HepG2 (cell line): ENCODE measurements at regions not wholly inside any gene's neighbourhood (a gene's known extent, or its start where the extent isn't known, plus 50 kb on each side); places are given as distances from the start of the nearest gene placed in this dataset.

Experiments used
- ATAC-seq: fragments of 200-7000 bp; cut with Tn5 transposase; 3 replicates; pipeline ENCODE4 v1.9.1; 2020; ENCODE audit warnings: mild to moderate bottlenecking, moderate library complexity
- BruUV-seq: library from RNA; stranded (reverse); fragments of 400-500 nt; replicated peaks from 2 replicates; lab custom pipeline; 2021; lab: Mats Ljungman, UMichigan
- CTCF ChIA-PET: fragments of 300-600 bp; formaldehyde crosslinking; extraction: SDS; loops from one replicate; lab custom pipeline; 2021; ENCODE audit warnings: low total read pairs, inconsistent platforms, low intra/inter-chr PET ratio; lab: Yijun Ruan, JAX
- POLR2A ChIA-PET: fragments of 350-600 bp; sonication (Branson Sonifier 250); formaldehyde crosslinking; loops from one replicate; lab custom pipeline; 2020; ENCODE audit warnings: antibody characterized with exemption, inconsistent platforms; lab: Yijun Ruan, JAX
- DNase-seq: peaks from one replicate; pipeline ENCODE4 v3.0.0-alpha.2; 2015; ENCODE audit warnings: low spot score
- FAIRE-seq: peaks from 3 replicates; lab custom pipeline; 2011; peaks lifted over from hg19 to GRCh38; lab: Jason Lieb, UNC
- H2AFZ ChIP-seq: one replicate; pipeline ENCODE4 v1.6.1; 2011; ENCODE audit warnings: low read length, inconsistent platforms
- H3K27ac ChIP-seq: fragments of 300-600 bp; 3 replicates; pipeline ENCODE4 v1.8.0; 2011; ENCODE audit warnings: mixed run types, mild to moderate bottlenecking, mixed read lengths, low read length, inconsistent platforms; ENCODE audit not compliant: insufficient read depth; ENCODE audit errors: extremely low read length
- H3K27me3 ChIP-seq, 2 experiments: fragments of 200-600 bp in 1 of 2; 2 replicates in 1 of 2; 3 replicates in 1 of 2; pipeline versions ENCODE4 v1.6.0 to v1.8.0; 2011; ENCODE audit warnings: low read length in 2 of 2, mild to moderate bottlenecking in 2 of 2, moderate library complexity in 2 of 2, inconsistent platforms in 1 of 2; ENCODE audit not compliant: insufficient read depth in 2 of 2, control insufficient read depth in 1 of 2
- H3K36me3 ChIP-seq, 2 experiments: fragments of 200-600 bp in 1 of 2; replicated peaks in 1 of 2; 2 replicates in 1 of 2; 3 replicates in 1 of 2; pipeline versions ENCODE4 v1.5.1 to v1.8.0; 2011; ENCODE audit warnings: low read length in 2 of 2, inconsistent platforms in 1 of 2; ENCODE audit not compliant: insufficient read depth in 2 of 2, control insufficient read depth in 1 of 2
- H3K4me1 ChIP-seq: 2 replicates; pipeline ENCODE4 v1.5.1; 2012; ENCODE audit warnings: low read length, inconsistent platforms; ENCODE audit not compliant: insufficient read depth
- H3K4me2 ChIP-seq: 2 replicates; pipeline ENCODE4 v1.6.0; 2011; ENCODE audit warnings: low read depth, low read length, inconsistent platforms
- H3K4me3 ChIP-seq, 3 experiments: fragments of 200-600 bp in 1 of 3; sonication (generic), shearing (Covaris generic) in 1 of 3; replicated peaks in 1 of 3; 2 replicates each; pipeline ENCODE4 v1.5.1; 2011 to 2016; ENCODE audit warnings: low read length in 3 of 3, inconsistent platforms in 2 of 3, low read depth in 2 of 3, mild to moderate bottlenecking in 2 of 3, control low read depth in 1 of 3, mixed read lengths in 1 of 3; ENCODE audit not compliant: insufficient read depth in 1 of 3
- H3K79me2 ChIP-seq: one replicate; pipeline ENCODE4 v1.6.1; 2011; ENCODE audit warnings: low read length, inconsistent platforms; ENCODE audit not compliant: insufficient read depth
- H3K9ac ChIP-seq: 2 replicates; pipeline ENCODE4 v1.6.0; 2011; ENCODE audit warnings: mild to moderate bottlenecking, low read depth, low read length, inconsistent platforms; ENCODE audit not compliant: insufficient read depth
- H3K9me3 ChIP-seq: 2 replicates; pipeline ENCODE4 v1.5.1; 2012; ENCODE audit warnings: mild to moderate bottlenecking, low read length
- H4K20me1 ChIP-seq: 2 replicates; pipeline ENCODE4 v1.6.0; 2011; ENCODE audit warnings: inconsistent platforms, mild to moderate bottlenecking, low read length, moderate library complexity; ENCODE audit not compliant: insufficient read depth
- HNF4G ChIP-seq, 2 experiments: sonication (generic) in 1 of 2; formaldehyde crosslinking in 1 of 2; IDR thresholded peaks; 2 replicates each; pipeline versions ENCODE4 v1.4.0 to v1.6.1; 2011 to 2020; ENCODE audit warnings: borderline replicate concordance in 2 of 2, low read depth in 2 of 2, mild to moderate bottlenecking in 2 of 2, low read length in 1 of 2, missing genetic modification reagents in 1 of 2, moderate library complexity in 1 of 2
- HOXA3 ChIP-seq: sonication (generic); formaldehyde crosslinking; IDR thresholded peaks from 2 replicates; pipeline ENCODE4 v1.5.0; 2020; ENCODE audit warnings: missing genetic modification reagents
- HOXA7 ChIP-seq: sonication (generic); formaldehyde crosslinking; IDR thresholded peaks from 2 replicates; pipeline ENCODE4 v1.8.1; 2022; ENCODE audit warnings: mild to moderate bottlenecking, missing genetic modification reagents, moderate library complexity
- NFYB ChIP-seq: sonication (generic); formaldehyde crosslinking; IDR thresholded peaks from 2 replicates; pipeline ENCODE4 v1.4.0; 2020; ENCODE audit warnings: missing genetic modification reagents
- TCF7 ChIP-seq: sonication (generic); IDR thresholded peaks from 2 replicates; pipeline ENCODE4 v1.6.1; 2016; ENCODE audit warnings: antibody characterized with exemption, low read depth
- WIZ ChIP-seq: sonication (generic); formaldehyde crosslinking; IDR thresholded peaks from 2 replicates; pipeline ENCODE4 v1.5.1; 2020; ENCODE audit warnings: mild to moderate bottlenecking, missing genetic modification reagents
- ZBTB7B ChIP-seq: sonication (generic); formaldehyde crosslinking; IDR thresholded peaks from 2 replicates; pipeline ENCODE4 v1.4.0; 2020; ENCODE audit warnings: missing genetic modification reagents
- ZZZ3 ChIP-seq: sonication (generic); formaldehyde crosslinking; IDR thresholded peaks from 2 replicates; pipeline ENCODE4 v1.4.0; 2020; ENCODE audit warnings: missing genetic modification reagents, mild to moderate bottlenecking, borderline replicate concordance
- WGBS: methylation state at CpG from one replicate; pipeline ENCODE4 v1.1.6; 2017; ENCODE audit warnings: low lambda C conversion rate; 5-methylcytosine and 5-hydroxymethylcytosine counted together
- in situ Hi-C: cut with HindIII; loops from 2 replicates; pipeline ENCODE4 v1.10.0; 2017; ENCODE audit warnings: low pct_unique_long_range_greater_than_20kb; ENCODE audit not compliant: extremely low pct_ligation_motif_present
- intact Hi-C: fragments of 100-400 bp; cut with micrococcal nuclease; formaldehyde crosslinking; loops from one replicate; pipeline ENCODE4 v1.10.0; 2022; ENCODE audit not compliant: unreplicated experiment
- TF ChIP-seq, protein P1 (sequence below): sonication (generic); formaldehyde crosslinking; IDR thresholded peaks from 2 replicates; pipeline ENCODE4 v1.5.0; 2020; ENCODE audit warnings: missing genetic modification reagents, mild to moderate bottlenecking, borderline replicate concordance
- TF ChIP-seq, protein P2 (sequence below): sonication (generic); formaldehyde crosslinking; IDR thresholded peaks from 2 replicates; pipeline ENCODE4 v1.9.0; 2021; ENCODE audit warnings: missing genetic modification reagents, borderline replicate concordance
- TF ChIP-seq, protein P3 (sequence below): sonication (generic); formaldehyde crosslinking; IDR thresholded peaks from 2 replicates; pipeline ENCODE4 v1.4.0; 2020; ENCODE audit warnings: mild to moderate bottlenecking, missing genetic modification reagents

DNA sequence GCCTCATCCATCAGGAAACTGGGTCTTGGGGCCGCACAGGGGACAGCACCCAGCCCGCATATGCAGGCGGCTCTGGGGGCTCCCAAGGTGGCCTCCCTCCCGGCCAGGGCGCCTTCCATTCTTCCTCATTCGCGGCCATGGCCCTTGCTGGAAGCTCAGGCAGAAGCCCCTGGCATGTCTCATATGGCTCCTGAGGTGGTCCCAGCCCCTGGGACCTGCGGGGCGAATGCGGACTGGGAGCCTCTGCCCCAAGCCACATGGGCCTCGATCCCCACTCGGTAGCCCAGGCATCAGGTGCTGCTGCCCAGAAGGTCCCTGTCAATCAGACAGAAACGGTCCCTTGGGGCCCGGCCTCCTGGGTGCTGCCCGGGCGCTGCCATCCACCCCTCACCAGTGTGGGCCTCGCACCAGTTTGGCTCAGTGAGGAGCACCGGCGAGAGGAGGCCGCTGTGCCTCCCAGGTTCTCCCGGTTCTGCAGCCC, 301.6 kb downstream of the TEX29 start:
- ChIA-PET POLR2A (no interaction called here), CTCF (no interaction called here)
- no peak overlapping the region for H3K9ac ChIP-seq
- BruUV-seq: no TSS peak
- peaks cover 4 to 29% of the 10 kb centered on the region in 2 experiments; a peak in 3 of 5 replicates for H3K27me3 ChIP-seq
- H3K27ac ChIP-seq: no peak overlapping the region
- TF ChIP-seq HOXA7 (CRISPR knock-in tag) (no peak), HNF4G (IDR thresholded peaks at IDR 0.05; ENCODE audit: borderline replicate concordance, low read depth, low read length) (no peak), HNF4G (CRISPR knock-in tag; IDR thresholded peaks at IDR 0.05; ENCODE audit: borderline replicate concordance, low read depth) (no peak), ZBTB7B (CRISPR knock-in tag) (no peak), ZZZ3 (no peak), NFYB (CRISPR knock-in tag) (no peak), WIZ (CRISPR knock-in tag) (no peak), HOXA3 (CRISPR knock-in tag) (no peak), TCF7 (no peak)
- TF ChIP-seq, protein P1, sequence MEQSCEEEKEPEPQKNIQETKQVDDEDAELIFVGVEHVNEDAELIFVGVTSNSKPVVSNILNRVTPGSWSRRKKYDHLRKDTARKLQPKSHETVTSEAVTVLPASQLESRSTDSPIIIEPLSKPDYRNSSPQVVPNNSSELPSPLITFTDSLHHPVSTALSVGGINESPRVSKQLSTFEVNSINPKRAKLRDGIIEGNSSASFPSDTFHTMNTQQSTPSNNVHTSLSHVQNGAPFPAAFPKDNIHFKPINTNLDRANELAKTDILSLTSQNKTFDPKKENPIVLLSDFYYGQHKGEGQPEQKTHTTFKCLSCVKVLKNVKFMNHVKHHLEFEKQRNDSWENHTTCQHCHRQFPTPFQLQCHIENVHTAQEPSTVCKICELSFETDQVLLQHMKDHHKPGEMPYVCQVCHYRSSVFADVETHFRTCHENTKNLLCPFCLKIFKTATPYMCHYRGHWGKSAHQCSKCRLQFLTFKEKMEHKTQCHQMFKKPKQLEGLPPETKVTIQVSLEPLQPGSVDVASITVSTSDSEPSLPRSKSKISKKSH (CRISPR knock-in tag): no peak
- TF ChIP-seq, protein P2, sequence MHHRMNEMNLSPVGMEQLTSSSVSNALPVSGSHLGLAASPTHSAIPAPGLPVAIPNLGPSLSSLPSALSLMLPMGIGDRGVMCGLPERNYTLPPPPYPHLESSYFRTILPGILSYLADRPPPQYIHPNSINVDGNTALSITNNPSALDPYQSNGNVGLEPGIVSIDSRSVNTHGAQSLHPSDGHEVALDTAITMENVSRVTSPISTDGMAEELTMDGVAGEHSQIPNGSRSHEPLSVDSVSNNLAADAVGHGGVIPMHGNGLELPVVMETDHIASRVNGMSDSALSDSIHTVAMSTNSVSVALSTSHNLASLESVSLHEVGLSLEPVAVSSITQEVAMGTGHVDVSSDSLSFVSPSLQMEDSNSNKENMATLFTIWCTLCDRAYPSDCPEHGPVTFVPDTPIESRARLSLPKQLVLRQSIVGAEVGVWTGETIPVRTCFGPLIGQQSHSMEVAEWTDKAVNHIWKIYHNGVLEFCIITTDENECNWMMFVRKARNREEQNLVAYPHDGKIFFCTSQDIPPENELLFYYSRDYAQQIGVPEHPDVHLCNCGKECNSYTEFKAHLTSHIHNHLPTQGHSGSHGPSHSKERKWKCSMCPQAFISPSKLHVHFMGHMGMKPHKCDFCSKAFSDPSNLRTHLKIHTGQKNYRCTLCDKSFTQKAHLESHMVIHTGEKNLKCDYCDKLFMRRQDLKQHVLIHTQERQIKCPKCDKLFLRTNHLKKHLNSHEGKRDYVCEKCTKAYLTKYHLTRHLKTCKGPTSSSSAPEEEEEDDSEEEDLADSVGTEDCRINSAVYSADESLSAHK (CRISPR knock-in tag): no peak
- TF ChIP-seq, protein P3, sequence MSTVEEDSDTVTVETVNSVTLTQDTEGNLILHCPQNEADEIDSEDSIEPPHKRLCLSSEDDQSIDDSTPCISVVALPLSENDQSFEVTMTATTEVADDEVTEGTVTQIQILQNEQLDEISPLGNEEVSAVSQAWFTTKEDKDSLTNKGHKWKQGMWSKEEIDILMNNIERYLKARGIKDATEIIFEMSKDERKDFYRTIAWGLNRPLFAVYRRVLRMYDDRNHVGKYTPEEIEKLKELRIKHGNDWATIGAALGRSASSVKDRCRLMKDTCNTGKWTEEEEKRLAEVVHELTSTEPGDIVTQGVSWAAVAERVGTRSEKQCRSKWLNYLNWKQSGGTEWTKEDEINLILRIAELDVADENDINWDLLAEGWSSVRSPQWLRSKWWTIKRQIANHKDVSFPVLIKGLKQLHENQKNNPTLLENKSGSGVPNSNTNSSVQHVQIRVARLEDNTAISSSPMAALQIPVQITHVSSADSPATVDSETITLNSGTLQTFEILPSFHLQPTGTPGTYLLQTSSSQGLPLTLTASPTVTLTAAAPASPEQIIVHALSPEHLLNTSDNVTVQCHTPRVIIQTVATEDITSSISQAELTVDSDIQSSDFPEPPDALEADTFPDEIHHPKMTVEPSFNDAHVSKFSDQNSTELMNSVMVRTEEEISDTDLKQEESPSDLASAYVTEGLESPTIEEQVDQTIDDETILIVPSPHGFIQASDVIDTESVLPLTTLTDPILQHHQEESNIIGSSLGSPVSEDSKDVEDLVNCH (CRISPR knock-in tag): no peak
- H3K36me3 ChIP-seq: no peaks in the 10 kb centered on the region
- no peak; the same call in 1 of the 3 replicates for ATAC-seq
- H3K4me1 ChIP-seq: no peaks in the 10 kb centered on the region
- no peaks in the 10 kb centered on the region for H3K79me2 ChIP-seq
- no peak overlapping the region for H3K4me3 ChIP-seq
- no peaks in the 10 kb centered on the region for H3K9me3 ChIP-seq
- in situ Hi-C loops: no loop called here
- intact Hi-C loops: no loop called here
- no peak overlapping the region for H3K4me2 ChIP-seq
- H2AFZ ChIP-seq: no peak overlapping the region
- no peak for DNase-seq
- H4K20me1 ChIP-seq: no peaks in the 10 kb centered on the region
- no CpG with 5 or more reads among the region's 21 CpGs for WGBS
- no peak for FAIRE-seq
